HG03103 (cell line): ENCODE measurements at regions not wholly inside any gene's neighbourhood (a gene's known extent, or its start where the extent isn't known, plus 50 kb on each side); places are given as distances from the start of the nearest gene placed in this dataset.
"Not testable (repeated sequence)": the region's sequence is repeated elsewhere in the genome, so short reads cannot be mapped to it uniquely, and the experiment has no call there.

ENCODE experiments used
- ATAC-seq: cut with Tn5 transposase; IDR thresholded peaks from one replicate; pipeline ENCODE4 v1.9.1; 2021; ENCODE audit warnings: low read depth; ENCODE audit not compliant: unreplicated experiment

DNA sequence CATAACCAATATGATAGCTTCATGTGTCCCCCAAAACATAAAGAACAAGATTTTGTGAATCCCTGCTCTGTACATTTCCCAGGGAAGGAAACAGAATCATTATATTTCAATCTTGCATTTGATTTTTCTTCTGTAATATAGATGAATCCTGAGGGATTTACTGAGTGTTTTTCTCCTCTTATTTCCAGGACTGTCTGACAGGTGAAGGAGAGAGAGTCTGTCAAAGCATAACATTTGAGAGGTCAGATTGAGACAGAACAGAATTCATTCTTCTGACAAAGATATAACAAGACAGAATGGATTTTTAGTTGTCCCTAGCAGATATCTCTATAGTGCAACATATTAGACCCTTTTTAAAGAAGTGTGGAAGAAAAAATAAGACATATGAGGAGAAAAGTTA, 354.5 kb upstream of the IZUMO3 start:
- ATAC-seq = no peak

GRCh38 chr9:24899463-24899862, 353.8 kb upstream of the IZUMO3 start:
- ATAC-seq = no peak

- no peak for ATAC-seq
Observed at GRCh38 chr9:24897826-24898225, 352.1 kb upstream of the IZUMO3 start.

DNA sequence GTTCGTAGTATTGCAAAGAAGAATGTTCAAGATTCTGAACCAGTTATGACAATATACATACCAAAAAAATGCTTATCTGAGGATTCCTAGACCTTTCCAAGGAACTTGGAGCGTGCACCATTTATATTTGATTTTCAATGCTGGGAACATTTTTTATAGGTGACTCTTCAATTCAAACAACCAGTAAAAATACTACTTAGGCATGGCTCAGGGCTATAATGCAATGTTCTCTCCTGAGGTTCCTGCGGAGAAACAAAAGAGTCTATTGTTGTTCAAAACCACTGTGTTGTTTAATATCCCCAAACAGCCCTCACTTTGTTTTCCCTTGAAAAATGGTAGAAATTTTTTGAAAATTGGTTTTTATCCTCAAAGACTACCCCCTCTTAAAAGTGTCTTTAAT, 335.7 kb upstream of the IZUMO3 start:
- ATAC-seq = no peak

- no peak for ATAC-seq
Observed at GRCh38 chr9:24879591-24879990, 333.9 kb upstream of the IZUMO3 start.

GRCh38 chr9:24856601-24857000, 310.9 kb upstream of the IZUMO3 start:
- not testable (repeated sequence) for ATAC-seq

GRCh38 chr9:24846248-24846912, 300.7 kb upstream of the IZUMO3 start:
- peak; percentile 59 for ATAC-seq

GRCh38 chr9:24844217-24844616, 298.5 kb upstream of the IZUMO3 start:
- ATAC-seq = no peak

DNA sequence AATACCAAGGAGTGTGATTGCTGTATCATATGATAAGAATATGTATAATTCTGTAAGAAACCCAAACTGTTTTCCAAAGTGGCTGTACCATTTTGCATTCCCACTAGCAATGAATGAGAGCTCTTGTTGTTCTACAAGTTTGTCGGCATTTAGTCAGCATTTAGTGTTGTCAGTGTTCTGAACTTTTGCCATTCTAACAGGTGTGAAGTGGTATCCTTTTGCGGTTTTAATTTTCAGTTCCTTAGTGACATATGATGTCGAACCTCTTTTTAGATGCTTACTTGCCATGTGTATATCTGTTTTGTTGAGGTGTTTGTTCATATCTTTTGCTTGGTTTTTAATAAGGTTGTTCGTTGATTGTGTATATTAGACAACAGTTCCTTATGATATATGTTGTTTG, 296.3 kb upstream of the IZUMO3 start:
- no peak for ATAC-seq

DNA sequence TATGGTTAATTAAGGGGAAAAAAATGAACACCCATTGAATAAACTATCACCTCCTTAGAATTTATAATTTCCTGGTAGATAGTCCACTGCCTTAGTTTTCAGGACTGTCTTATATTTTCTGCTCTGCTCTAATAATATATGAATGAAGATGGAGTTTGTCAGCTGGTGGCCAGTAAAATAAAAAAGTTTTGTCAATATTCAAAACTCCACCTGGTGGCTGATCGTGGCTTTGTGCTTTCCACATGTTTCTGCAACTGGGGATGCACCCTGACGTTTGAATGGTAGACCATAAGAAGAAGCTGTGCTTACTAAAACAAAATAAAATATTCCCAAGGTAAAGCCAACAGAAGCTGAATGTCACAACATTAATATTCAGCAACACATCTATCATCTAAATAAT, 286.6 kb upstream of the IZUMO3 start:
- no peak for ATAC-seq

DNA sequence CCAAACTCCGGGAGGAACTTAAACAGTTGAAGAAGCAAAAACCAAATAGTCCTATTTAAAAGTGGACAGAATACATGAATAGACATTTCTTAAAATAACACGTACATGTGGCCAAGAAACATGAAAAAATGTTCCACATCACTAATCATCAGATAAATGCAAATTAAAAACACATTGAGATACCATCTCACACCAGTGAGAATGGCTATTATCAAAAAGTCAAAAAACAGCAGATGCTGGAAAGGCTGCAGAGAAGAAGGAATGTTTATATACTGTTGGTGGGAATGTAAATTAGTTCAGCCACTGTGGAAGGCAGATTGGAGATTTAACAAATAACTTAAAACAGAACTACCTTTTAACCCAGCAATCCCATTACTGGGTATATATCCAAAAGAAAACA, 283.0 kb upstream of the IZUMO3 start:
- ATAC-seq = no peak

DNA sequence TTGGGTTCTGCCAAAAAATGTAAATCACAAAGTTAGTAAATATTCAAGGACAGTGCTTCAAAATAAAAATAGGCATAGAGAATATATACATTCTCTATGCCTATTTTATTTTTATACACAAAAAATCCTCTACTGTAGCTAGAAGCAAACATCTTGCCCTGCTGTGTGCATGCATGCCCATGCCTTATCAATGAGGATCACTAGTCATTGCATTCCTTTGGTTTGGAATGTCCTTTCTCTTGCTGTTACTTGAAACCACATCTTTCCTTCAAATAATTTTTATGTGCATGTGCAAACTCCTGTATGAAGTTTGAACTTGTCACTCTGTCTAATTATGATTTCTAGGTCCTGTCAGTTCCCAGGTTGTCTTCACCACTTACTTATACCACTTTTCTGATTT, 278.9 kb upstream of the IZUMO3 start:
- ATAC-seq = no peak

DNA sequence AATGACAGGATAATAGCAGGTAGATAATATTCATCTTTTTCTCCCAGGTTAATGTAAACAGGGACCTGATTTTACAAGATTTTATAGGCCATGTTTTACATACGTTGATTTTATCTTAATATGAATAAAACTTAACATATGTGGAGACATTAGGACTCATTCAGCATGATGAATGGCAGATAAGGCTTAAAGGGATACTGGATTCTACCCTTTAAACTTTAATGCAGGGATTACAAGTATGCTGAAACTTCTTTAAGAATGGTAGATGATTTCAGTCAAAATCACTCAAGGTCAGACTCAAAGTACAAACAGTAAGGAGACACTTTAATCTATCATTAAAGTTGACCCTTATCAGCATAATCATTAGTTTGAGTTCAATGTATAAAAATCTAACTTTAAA, 274.5 kb upstream of the IZUMO3 start:
- no peak for ATAC-seq

DNA sequence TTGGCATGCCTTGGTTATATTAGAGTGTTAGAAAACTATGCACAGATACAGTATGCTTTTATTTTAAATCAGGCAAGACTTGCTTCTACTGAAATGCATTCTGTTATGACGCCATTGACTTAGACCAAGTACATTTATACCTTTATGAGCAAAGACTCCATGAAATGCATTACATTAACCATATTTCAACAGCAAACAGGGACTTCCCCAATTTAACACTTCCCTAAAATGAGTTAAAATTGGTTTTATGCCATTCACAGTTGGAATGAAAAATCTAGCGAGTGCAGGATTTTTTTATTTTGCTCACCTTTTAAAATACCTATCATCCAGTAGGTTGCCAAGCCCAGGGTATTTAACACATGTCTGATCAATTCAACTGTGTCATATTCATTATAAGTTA, 272.1 kb upstream of the IZUMO3 start:
- ATAC-seq = no peak

GRCh38 chr9:24816006-24816405, 270.3 kb upstream of the IZUMO3 start:
- no peak for ATAC-seq

DNA sequence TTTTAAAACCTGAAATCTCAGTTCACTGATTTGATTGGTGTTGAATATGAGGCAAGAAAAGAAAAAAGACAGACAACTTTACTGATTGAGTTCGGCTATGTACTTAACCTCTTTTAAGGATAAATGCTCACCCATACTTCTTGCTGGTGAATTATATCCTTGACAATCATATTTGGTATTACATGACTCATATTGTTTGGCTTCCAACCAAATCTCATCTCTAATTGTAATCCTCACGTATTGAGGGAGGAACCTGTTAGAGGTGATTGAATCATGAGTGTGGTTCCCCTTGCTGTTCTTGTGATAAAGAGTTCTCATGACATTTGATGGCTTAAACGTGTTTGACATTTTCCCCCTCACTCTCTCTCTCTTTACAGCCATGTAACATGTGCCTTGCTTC, 255.6 kb upstream of the IZUMO3 start:
- ATAC-seq = no peak

GRCh38 chr9:24793787-24794186, 248.1 kb upstream of the IZUMO3 start:
- ATAC-seq = no peak

- no peak for ATAC-seq
Observed at GRCh38 chr9:24776226-24776625, 230.5 kb upstream of the IZUMO3 start.

DNA sequence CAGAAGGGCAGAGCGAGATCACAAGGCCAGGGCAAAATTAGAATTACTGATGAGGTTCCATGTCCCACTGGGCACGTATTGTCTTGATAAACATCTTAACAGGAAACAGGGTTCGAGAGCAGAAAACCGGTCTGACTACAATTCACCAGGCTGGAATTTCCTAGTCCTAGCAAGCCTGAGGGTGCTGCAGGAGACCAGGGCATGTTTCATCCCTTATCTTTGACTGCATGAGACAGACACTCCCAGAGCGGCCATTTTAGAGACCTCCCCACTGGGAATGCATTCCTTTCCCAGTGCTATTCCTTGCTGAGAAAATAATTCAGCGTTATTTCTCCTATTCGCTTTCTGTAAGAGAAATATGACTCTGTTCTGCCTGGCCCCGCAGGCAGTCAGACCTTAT, 228.5 kb upstream of the IZUMO3 start:
- not testable (repeated sequence) for ATAC-seq

DNA sequence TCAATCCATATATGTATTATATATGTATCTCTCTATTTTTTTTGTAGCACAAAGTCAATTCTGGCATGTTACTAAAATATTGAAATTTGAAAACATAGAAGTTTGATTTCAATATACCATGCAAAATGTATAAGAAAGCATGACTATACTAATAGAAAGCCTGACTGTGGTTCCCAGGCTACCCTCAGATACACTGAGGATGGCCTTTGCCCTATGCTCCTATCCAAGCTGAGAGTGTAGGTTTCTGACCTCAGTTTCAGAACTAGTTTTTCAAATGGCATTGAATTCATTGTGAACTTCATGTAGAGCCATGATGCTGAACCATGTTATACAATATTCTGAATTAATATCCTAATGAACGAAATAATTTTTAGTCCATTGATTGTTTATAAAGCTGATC, 220.4 kb upstream of the IZUMO3 start:
- no peak for ATAC-seq

GRCh38 chr9:24765025-24765756, 219.5 kb upstream of the IZUMO3 start:
- no peak for ATAC-seq

DNA sequence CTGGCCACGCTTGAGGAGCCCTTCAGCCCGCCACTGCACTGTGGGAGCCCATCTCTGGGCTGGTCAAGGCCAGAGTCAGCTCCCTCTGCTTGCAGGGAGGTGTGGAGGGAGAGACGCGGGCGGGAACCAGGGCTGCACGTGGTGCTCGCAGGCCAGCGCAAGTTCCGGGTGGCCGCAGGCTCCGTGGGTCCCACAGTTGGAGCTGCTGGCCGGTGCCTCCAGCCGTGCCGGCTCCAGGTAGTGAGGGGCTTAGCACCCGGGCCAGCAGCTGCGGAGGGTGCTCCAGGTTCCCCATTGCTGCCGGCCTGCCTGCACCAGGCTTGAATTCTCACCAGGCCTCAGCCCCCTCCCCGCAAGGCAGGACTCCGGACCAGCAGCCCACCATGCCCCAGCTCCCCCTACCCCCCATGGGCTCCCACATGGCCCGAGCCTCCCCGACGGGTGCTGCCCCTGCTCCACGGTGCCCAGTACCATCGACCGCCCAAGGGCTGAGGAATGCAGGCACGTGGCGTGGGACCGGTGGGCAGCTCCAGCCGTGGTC, 192.8 kb upstream of the IZUMO3 start:
- ATAC-seq = no peak
